ENCODE measurements at regions not wholly inside any gene's neighbourhood (a gene's known extent, or its start where the extent isn't known, plus 50 kb on each side); places are given as distances from the start of the nearest gene placed in this dataset.

- Histone ChIP-seq H3K14ac (ENCODE audit: low read length) (peak overlapping the region; percentile 9), H3K27me3 (ENCODE audit: control insufficient read depth in 3 of 3, insufficient read depth in 3 of 3, low read depth in 1 of 3, low read length in 3 of 3) (peaks cover 0 to 18% (median 0%) of the 10 kb centered on the region in 3 experiments), H3K79me1 (ENCODE audit: low read depth, low read length) (no peaks in the 10 kb centered on the region), H4K91ac (ENCODE audit: low read depth, low read length, poor library complexity) (no peak overlapping the region), H3K36me3 (replicated peaks in 1 of 2; ENCODE audit: control insufficient read depth in 2 of 2, insufficient read depth in 2 of 2, low read length in 2 of 2) (no peaks in the 10 kb centered on the region), H2BK15ac (ENCODE audit: low read length) (no peak overlapping the region), H2AFZ (ENCODE audit: low read length) (no peak overlapping the region), H3K9me3 (replicated peaks in 1 of 2; ENCODE audit: control insufficient read depth in 2 of 2, insufficient read depth in 1 of 2, low read depth in 1 of 2, low read length in 2 of 2) (no peaks in the 10 kb centered on the region), H3K27ac (replicated peaks; ENCODE audit: low read length) (no peak overlapping the region), H2BK120ac (ENCODE audit: low read depth, low read length) (no peak overlapping the region), H3K4me2 (ENCODE audit: insufficient read depth, low read length, poor library complexity, severe bottlenecking) (no peak overlapping the region), H2AK5ac (ENCODE audit: low read depth, low read length) (no peak overlapping the region), H2BK12ac (ENCODE audit: low read length) (no peak overlapping the region), H3K23ac (ENCODE audit: low read depth, low read length, poor library complexity) (no peak overlapping the region), H2BK5ac (ENCODE audit: low read length) (no peak overlapping the region), H3K4ac (ENCODE audit: low read length) (no peak overlapping the region), H4K8ac (ENCODE audit: low read depth, low read length) (no peak overlapping the region), H3K4me1 (ENCODE audit: control insufficient read depth in 2 of 2, insufficient read depth in 1 of 2, low read depth in 1 of 2, low read length in 2 of 2) (peaks cover 0 to 10% of the 10 kb centered on the region in 2 donors), H3K18ac (ENCODE audit: low read length) (no peak overlapping the region), H3K4me3 (ENCODE audit: low read length in 2 of 2) (no peak overlapping the region), H3K9ac (ENCODE audit: low read depth, low read length, poor library complexity) (no peak overlapping the region)
- DNase-seq (ENCODE audit: low spot score), result no peak
- WGBS, 2 donors (ENCODE audit: extremely low coverage in 2 of 2, insufficient read length in 2 of 2, insufficient replicate concordance in 1 of 2), result no CpG with 5 or more reads among the region's 6 CpGs
Observed at GRCh38 chr18:78717766-78718150, 261.9 kb upstream of the SALL3 start.

GRCh38 chr18:78719821-78720220, 259.8 kb upstream of the SALL3 start:
- Histone ChIP-seq H4K91ac (ENCODE audit: low read depth, low read length, poor library complexity) (no peak overlapping the region), H3K9me3 (replicated peaks in 1 of 2; ENCODE audit: control insufficient read depth in 2 of 2, insufficient read depth in 1 of 2, low read depth in 1 of 2, low read length in 2 of 2) (no peaks in the 10 kb centered on the region), H3K18ac (ENCODE audit: low read length) (no peak overlapping the region), H3K27ac (replicated peaks; ENCODE audit: low read length) (no peak overlapping the region), H3K4ac (ENCODE audit: low read length) (no peak overlapping the region), H3K27me3 (ENCODE audit: control insufficient read depth in 3 of 3, insufficient read depth in 3 of 3, low read depth in 1 of 3, low read length in 3 of 3) (peaks cover 0 to 27% (median 0%) of the 10 kb centered on the region in 3 experiments), H3K79me1 (ENCODE audit: low read depth, low read length) (no peaks in the 10 kb centered on the region), H3K14ac (ENCODE audit: low read length) (no peak overlapping the region), H2BK12ac (ENCODE audit: low read length) (no peak overlapping the region), H2AFZ (ENCODE audit: low read length) (no peak overlapping the region), H2BK15ac (ENCODE audit: low read length) (no peak overlapping the region), H2BK5ac (ENCODE audit: low read length) (no peak overlapping the region), H2BK120ac (ENCODE audit: low read depth, low read length) (no peak overlapping the region), H3K4me1 (ENCODE audit: control insufficient read depth in 2 of 2, insufficient read depth in 1 of 2, low read depth in 1 of 2, low read length in 2 of 2) (peaks cover 0 to 10% of the 10 kb centered on the region in 2 donors), H3K36me3 (replicated peaks in 1 of 2; ENCODE audit: control insufficient read depth in 2 of 2, insufficient read depth in 2 of 2, low read length in 2 of 2) (no peaks in the 10 kb centered on the region), H3K4me2 (ENCODE audit: insufficient read depth, low read length, poor library complexity, severe bottlenecking) (no peak overlapping the region), H4K8ac (ENCODE audit: low read depth, low read length) (no peak overlapping the region), H2AK5ac (ENCODE audit: low read depth, low read length) (no peak overlapping the region), H3K9ac (ENCODE audit: low read depth, low read length, poor library complexity) (no peak overlapping the region), H3K23ac (ENCODE audit: low read depth, low read length, poor library complexity) (no peak overlapping the region), H3K4me3 (ENCODE audit: low read length in 2 of 2) (no peak overlapping the region)
- DNase-seq (ENCODE audit: low spot score), result no peak
- no CpG with 5 or more reads among the region's 11 CpGs for WGBS, 2 donors (ENCODE audit: extremely low coverage in 2 of 2, insufficient read length in 2 of 2, insufficient replicate concordance in 1 of 2)

GRCh38 chr18:78720456-78721237, 259.0 kb upstream of the SALL3 start:
- peaks cover 0 to 28% (median 0%) of the 10 kb centered on the region in 3 experiments for H3K27me3 ChIP-seq (ENCODE audit: control insufficient read depth in 3 of 3, insufficient read depth in 3 of 3, low read depth in 1 of 3, low read length in 3 of 3)
- peak overlapping the region; percentile 48 for H3K18ac ChIP-seq (ENCODE audit: low read length)
- WGBS, 2 donors (ENCODE audit: extremely low coverage in 2 of 2, insufficient read length in 2 of 2, insufficient replicate concordance in 1 of 2), result no CpG with 5 or more reads among the region's 33 CpGs
- H2BK5ac ChIP-seq (ENCODE audit: low read length), result no peak overlapping the region
- peak overlapping the region; percentile 38 for H2BK15ac ChIP-seq (ENCODE audit: low read length)
- no peaks in the 10 kb centered on the region for H3K36me3 ChIP-seq (replicated peaks in 1 of 2; ENCODE audit: control insufficient read depth in 2 of 2, insufficient read depth in 2 of 2, low read length in 2 of 2)
- H2BK12ac ChIP-seq (ENCODE audit: low read length), result no peak overlapping the region
- H3K23ac ChIP-seq (ENCODE audit: low read depth, low read length, poor library complexity), result no peak overlapping the region
- no peaks in the 10 kb centered on the region for H3K79me1 ChIP-seq (ENCODE audit: low read depth, low read length)
- no peak overlapping the region for H3K4ac ChIP-seq (ENCODE audit: low read length)
- no peak overlapping the region for H3K14ac ChIP-seq (ENCODE audit: low read length)
- H3K27ac ChIP-seq (replicated peaks; ENCODE audit: low read length), result no peak overlapping the region
- no peak overlapping the region for H4K91ac ChIP-seq (ENCODE audit: low read depth, low read length, poor library complexity)
- no peak overlapping the region for H4K8ac ChIP-seq (ENCODE audit: low read depth, low read length)
- H3K4me3 ChIP-seq (ENCODE audit: low read length in 2 of 2), result no peak overlapping the region
- H3K4me2 ChIP-seq (ENCODE audit: insufficient read depth, low read length, poor library complexity, severe bottlenecking), result no peak overlapping the region
- no peak for DNase-seq (ENCODE audit: low spot score)
- peak overlapping the region; percentile 13 for H3K9ac ChIP-seq (ENCODE audit: low read depth, low read length, poor library complexity)
- H3K4me1 ChIP-seq (ENCODE audit: control insufficient read depth in 2 of 2, insufficient read depth in 1 of 2, low read depth in 1 of 2, low read length in 2 of 2), result peaks cover 0 to 10% of the 10 kb centered on the region in 2 donors
- no peak overlapping the region for H2AFZ ChIP-seq (ENCODE audit: low read length)
- H3K9me3 ChIP-seq (replicated peaks in 1 of 2; ENCODE audit: control insufficient read depth in 2 of 2, insufficient read depth in 1 of 2, low read depth in 1 of 2, low read length in 2 of 2), result no peaks in the 10 kb centered on the region
- H2BK120ac ChIP-seq (ENCODE audit: low read depth, low read length), result no peak overlapping the region
- H2AK5ac ChIP-seq (ENCODE audit: low read depth, low read length), result peak overlapping the region; percentile 61

DNA sequence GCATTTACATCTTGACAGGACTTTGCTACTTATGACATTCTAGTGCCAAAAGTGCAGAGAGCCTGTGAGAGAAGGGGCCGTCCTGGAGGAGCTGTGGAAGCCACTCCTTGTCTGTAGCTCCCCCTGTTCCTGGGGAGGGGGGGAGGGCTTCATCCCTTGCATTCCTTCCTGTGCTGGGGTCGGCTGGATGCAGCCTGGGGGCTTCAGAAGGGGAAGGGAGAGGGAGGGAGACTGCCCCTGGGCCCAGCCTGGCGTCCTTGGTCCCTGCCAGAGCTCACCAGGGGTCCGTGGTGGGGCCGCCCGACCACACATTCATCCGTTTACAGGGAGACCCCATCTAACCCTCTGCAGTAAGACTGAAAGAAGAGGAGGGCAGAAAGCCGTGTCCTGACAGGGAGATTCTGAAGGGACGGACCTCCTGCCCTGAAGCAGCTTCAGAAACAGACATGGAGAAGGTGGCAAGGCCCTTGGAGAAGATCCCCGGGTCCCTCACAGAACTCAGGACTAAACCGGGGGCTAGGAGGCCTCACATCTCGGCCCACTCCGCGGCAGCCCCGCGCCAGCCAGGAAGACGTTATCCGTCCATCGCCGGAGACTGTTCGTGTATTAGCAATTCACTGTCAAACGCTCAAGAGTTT, 258.3 kb upstream of the SALL3 start:
- Histone ChIP-seq H3K9ac (ENCODE audit: low read depth, low read length, poor library complexity) (no peak overlapping the region), H4K8ac (ENCODE audit: low read depth, low read length) (no peak overlapping the region), H3K18ac (ENCODE audit: low read length) (peak overlapping the region; percentile 55), H3K4me3 (ENCODE audit: low read length in 2 of 2) (no peak overlapping the region), H4K91ac (ENCODE audit: low read depth, low read length, poor library complexity) (no peak overlapping the region), H3K14ac (ENCODE audit: low read length) (no peak overlapping the region), H2BK15ac (ENCODE audit: low read length) (no peak overlapping the region), H3K4ac (ENCODE audit: low read length) (no peak overlapping the region), H3K27ac (replicated peaks; ENCODE audit: low read length) (no peak overlapping the region), H2BK12ac (ENCODE audit: low read length) (no peak overlapping the region), H3K23ac (ENCODE audit: low read depth, low read length, poor library complexity) (no peak overlapping the region), H2AK5ac (ENCODE audit: low read depth, low read length) (no peak overlapping the region), H3K27me3 (ENCODE audit: control insufficient read depth in 3 of 3, insufficient read depth in 3 of 3, low read depth in 1 of 3, low read length in 3 of 3) (peaks cover 0 to 28% (median 0%) of the 10 kb centered on the region in 3 experiments), H2BK120ac (ENCODE audit: low read depth, low read length) (no peak overlapping the region), H3K9me3 (replicated peaks in 1 of 2; ENCODE audit: control insufficient read depth in 2 of 2, insufficient read depth in 1 of 2, low read depth in 1 of 2, low read length in 2 of 2) (no peaks in the 10 kb centered on the region), H3K36me3 (replicated peaks in 1 of 2; ENCODE audit: control insufficient read depth in 2 of 2, insufficient read depth in 2 of 2, low read length in 2 of 2) (no peaks in the 10 kb centered on the region), H2BK5ac (ENCODE audit: low read length) (no peak overlapping the region), H3K79me1 (ENCODE audit: low read depth, low read length) (no peaks in the 10 kb centered on the region), H3K4me1 (ENCODE audit: control insufficient read depth in 2 of 2, insufficient read depth in 1 of 2, low read depth in 1 of 2, low read length in 2 of 2) (peaks cover 0 to 10% of the 10 kb centered on the region in 2 donors), H2AFZ (ENCODE audit: low read length) (peak overlapping the region; percentile 29), H3K4me2 (ENCODE audit: insufficient read depth, low read length, poor library complexity, severe bottlenecking) (no peak overlapping the region)
- DNase-seq (ENCODE audit: low spot score), result no peak
- no CpG with 5 or more reads among the region's 22 CpGs for WGBS, 2 donors (ENCODE audit: extremely low coverage in 2 of 2, insufficient read length in 2 of 2, insufficient replicate concordance in 1 of 2)

Measured in neuronal stem cell (in vitro differentiated cells).